Stimulated activated CD4-positive, alpha-beta T cell treated with anti-CD3 and anti-CD28 coated beads, TNF-alpha, amount 100 ng/mL, for 4 hours (primary cell): ENCODE measurements at regions not wholly inside any gene's neighbourhood (a gene's known extent, or its start where the extent isn't known, plus 50 kb on each side); places are given as distances from the start of the nearest gene placed in this dataset.

Source experiments
- DNase-seq, 3 experiments: peaks; one replicate each; pipeline ENCODE4 v3.0.0-alpha.2; 2020; ENCODE audit warnings: low read depth in 3 of 3

DNA sequence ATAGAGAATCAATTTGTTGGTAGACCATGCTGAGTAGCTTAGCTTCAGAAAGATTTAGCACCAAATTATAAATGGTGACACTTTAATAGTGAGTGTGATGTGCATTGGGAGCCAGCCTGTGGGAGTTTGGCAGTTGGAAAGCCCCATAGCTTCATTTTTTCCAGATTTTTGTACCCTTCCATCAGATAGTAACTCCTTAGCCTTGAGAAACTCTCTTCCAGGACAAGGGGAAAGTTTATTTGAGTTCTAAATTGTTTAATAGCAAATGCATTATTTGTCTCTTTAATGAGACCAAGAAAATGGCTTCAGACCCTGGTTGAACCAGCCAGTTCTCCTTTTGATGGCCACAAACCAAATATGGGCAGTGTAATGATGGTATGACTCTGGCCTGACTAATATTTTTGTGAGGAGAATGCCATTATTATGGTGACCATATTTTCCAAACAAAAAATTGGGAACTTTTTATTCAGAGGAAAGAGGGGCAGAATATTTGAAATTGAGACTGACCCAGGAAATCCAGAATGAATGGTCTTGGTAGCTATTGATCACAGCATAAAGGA, 49.8 kb downstream of the PLCE1 start:
- no peak for DNase-seq

- DNase-seq: no peak
Measured at GRCh38 chr10:94046098-94046497, 52.4 kb downstream of the PLCE1 start.

- no peak for DNase-seq
Measured at GRCh38 chr10:94047293-94047692, 53.6 kb downstream of the PLCE1 start.

DNA sequence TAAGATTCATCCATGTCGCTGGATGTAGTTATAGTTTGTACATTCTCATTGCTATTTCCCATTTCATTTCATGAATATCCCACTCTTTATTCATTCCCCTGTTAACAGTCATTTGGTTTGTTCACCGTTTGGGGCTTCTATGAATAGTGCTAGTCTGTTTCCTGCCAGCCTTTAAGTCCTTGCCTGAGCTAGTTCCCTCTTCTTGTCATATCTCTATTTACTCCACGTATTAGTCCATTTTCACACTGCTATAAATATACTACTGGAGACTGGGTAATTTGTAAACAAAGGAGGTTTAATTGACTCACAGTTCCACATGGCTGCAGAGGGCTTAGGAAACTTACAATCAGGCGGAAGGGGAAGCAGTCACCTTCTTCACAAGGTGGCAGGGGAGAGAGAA, 56.2 kb downstream of the PLCE1 start:
- no peak for DNase-seq

GRCh38 chr10:94052281-94052680, 58.5 kb downstream of the PLCE1 start:
- DNase-seq: no peak

- DNase-seq: no peak
Measured at GRCh38 chr10:94052866-94053791, 59.4 kb downstream of the PLCE1 start.

DNA sequence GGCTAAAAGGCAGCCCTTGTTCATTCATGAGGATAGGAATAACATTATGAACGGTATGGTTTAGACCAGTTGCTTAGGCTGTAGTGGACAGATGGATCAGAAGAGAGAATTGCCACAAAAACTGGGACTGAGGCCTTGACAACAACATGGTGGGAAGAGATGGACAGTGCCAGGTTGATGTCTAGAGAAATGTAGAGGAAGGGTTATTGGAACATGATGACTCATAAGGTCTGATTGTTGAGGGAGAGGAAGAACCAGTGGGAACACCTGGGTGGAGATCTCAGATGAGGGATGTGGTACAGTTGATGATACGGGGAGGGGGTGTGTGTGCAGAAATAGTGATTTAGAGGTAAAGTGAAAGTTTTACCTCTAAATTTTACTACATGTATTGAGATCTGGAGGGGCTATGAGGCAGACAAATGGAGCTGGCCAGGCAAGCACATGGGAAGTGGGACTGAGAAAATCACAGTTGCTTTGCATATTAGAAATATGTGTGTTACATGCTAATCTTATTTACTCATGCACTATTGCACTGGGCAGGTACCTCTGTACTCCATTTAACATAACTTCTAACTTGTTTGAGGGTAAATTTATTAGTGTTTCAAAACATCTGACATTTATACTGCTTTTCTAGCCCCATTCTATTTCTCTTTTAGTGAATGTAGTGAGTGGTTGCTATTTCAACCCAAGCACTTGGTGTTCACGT, 65.6 kb downstream of the PLCE1 start:
- no peak for DNase-seq

GRCh38 chr10:94061026-94061425, 67.3 kb downstream of the PLCE1 start:
- no peak for DNase-seq

DNA sequence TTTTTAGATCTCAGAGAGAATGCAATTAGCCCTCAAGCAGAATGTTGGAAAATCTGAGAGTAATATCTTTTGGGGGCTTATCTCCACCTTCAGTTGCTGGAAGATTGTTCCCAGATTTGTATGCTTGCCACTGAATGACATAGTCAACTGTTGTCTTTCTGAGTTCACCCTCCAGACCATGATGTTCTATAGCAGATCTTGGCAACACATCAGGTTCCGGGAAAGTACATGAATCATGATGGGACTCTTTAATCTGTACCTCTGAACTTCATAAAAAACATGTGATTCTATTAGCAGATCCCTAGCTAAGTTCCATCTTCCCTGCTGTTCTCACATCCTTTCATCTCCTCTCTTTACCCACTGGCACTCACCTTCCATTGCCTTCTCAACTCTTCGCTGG, 68.9 kb downstream of the PLCE1 start:
- DNase-seq: no peak

- DNase-seq: no peak
Measured at GRCh38 chr10:94065362-94065761, 71.6 kb downstream of the PLCE1 start.

- no peak for DNase-seq
Measured at GRCh38 chr10:94065787-94066186, 72.1 kb downstream of the PLCE1 start.

DNA sequence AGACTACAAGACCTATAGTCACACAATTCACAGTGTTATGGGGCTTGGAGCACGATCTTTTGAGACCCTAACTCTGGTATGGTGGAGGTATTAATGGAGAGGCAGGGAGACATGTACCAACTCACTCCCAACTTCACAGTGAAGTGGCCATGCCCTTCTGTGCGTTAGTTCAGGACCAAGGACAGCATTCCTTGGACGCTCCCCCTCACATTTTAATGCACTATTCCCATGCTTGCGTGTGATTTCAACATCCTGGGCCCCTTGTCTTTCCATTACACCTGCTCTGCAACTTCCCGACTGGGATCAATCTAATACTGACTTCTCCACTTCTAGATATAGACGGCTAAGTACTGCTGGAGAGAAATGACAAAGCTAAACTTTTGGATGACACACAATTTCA, 72.7 kb downstream of the PLCE1 start:
- no peak for DNase-seq

GRCh38 chr10:94069884-94070283, 76.2 kb downstream of the PLCE1 start:
- DNase-seq: no peak

GRCh38 chr10:94074462-94074861, 80.7 kb downstream of the PLCE1 start:
- no peak for DNase-seq

GRCh38 chr10:94075506-94075905, 81.8 kb downstream of the PLCE1 start:
- no peak for DNase-seq

- DNase-seq: no peak
Measured at GRCh38 chr10:94076325-94076841, 82.7 kb downstream of the PLCE1 start.

DNA sequence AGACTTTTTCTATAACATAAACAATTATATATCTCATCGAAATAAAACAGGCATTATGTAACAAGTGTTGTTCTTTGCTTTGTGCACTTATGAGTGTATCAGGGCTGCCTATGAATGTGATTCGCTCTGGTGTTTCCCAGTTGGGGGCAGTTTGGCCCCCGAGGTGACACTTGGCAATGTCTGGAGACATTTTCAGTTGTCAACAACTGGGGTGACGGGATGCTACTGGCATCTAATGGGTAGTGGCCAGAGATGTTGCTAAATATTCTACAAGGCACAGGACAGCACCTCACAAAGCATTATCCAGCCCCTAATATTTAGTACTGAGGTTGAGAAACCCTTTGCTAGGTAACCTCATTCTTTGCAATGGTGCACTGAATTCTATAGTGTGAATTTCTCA, 83.3 kb downstream of the PLCE1 start:
- no peak for DNase-seq

DNA sequence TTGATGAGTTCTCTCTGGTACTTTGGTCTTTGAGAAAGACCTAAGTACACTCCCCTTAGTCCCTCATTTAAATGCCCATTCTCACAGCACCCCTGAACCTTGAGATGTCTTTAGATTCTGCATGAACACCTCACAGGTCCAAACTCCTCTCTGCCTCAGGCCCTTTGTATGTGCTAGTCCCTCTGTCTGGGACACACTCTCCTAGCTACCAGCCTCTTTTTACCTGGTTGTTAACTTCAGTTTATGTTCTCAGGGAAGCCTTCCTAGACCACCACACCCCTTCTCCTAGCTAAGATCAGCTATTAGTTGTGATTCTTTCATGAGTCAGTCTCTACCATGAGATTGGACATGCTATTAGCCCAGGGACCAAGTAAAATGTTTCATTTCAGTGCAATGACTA, 86.4 kb downstream of the PLCE1 start:
- no peak for DNase-seq

GRCh38 chr10:94083662-94084265, 90.0 kb downstream of the PLCE1 start:
- no peak for DNase-seq

DNA sequence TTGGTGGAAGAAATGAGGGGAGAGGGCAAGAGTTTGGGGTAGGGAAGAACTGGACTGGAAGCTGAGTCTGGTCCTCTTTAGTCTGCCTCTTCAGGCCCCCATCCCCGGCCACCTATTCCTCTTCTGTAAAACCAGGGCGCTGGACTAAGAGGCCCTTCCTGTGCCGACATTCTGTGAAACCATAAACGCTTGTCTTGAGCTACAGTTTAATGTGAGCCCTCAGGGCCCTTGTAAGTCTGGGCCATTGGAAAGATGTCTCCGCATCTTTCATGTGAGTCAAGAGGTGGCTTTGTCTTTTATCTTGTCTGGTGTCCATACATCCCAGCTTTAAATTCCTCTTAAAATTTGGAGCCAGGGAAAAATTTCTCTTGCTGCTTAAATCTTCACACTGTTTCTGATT, 90.6 kb downstream of the PLCE1 start:
- no peak for DNase-seq

- no peak for DNase-seq
Measured at GRCh38 chr10:94085288-94085687, 91.6 kb downstream of the PLCE1 start.

GRCh38 chr10:94085766-94086437, 92.2 kb downstream of the PLCE1 start:
- no peak for DNase-seq
